Small intestine (tissue), 7 donors: ENCODE measurements at regions not wholly inside any gene's neighbourhood (a gene's known extent, or its start where the extent isn't known, plus 50 kb on each side); places are given as distances from the start of the nearest gene placed in this dataset.
"Not testable (repeated sequence)": the region's sequence is repeated elsewhere in the genome, so short reads cannot be mapped to it uniquely, and the experiment has no call there.

Source experiments
- DNase-seq, 2 donors: peaks; one replicate each; pipeline versions ENCODE4 v3.0.0 to v3.0.0-alpha.2; 2013
- FAIRE-seq: peaks from 2 replicates; lab custom pipeline; 2012; peaks lifted over from hg19 to GRCh38; lab: Jason Lieb, UNC
- H3K27ac ChIP-seq, 3 donors: one replicate each; pipeline ENCODE4 v1.5.1; 2013; ENCODE audit warnings: low read length in 2 of 3, mild to moderate bottlenecking in 2 of 3, control low read depth in 1 of 3, inconsistent platforms in 1 of 3, low read depth in 1 of 3, moderate library complexity in 1 of 3
- H3K27me3 ChIP-seq, 3 donors: one replicate each; pipeline ENCODE4 v1.6.1; 2013; ENCODE audit warnings: low read length in 3 of 3, inconsistent platforms in 1 of 3; ENCODE audit not compliant: control insufficient read depth in 3 of 3, insufficient read depth in 3 of 3
- H3K36me3 ChIP-seq, 3 donors: one replicate each; pipeline ENCODE4 v1.6.1; 2013; ENCODE audit warnings: low read length in 3 of 3, inconsistent platforms in 1 of 3, low read depth in 1 of 3, mild to moderate bottlenecking in 1 of 3, moderate library complexity in 1 of 3; ENCODE audit not compliant: control insufficient read depth in 3 of 3, insufficient read depth in 2 of 3
- H3K4me1 ChIP-seq, 3 donors: one replicate each; pipeline ENCODE4 v1.6.1; 2013; ENCODE audit warnings: low read length in 2 of 3, inconsistent platforms in 1 of 3, low read depth in 1 of 3, mild to moderate bottlenecking in 1 of 3, moderate library complexity in 1 of 3; ENCODE audit not compliant: control insufficient read depth in 3 of 3, insufficient read depth in 2 of 3
- H3K4me3 ChIP-seq, 3 donors: one replicate each; pipeline ENCODE4 v1.5.1; 2013; ENCODE audit warnings: low read length in 3 of 3, control low read depth in 1 of 3, inconsistent platforms in 1 of 3, low read depth in 1 of 3, mild to moderate bottlenecking in 1 of 3, moderate library complexity in 1 of 3
- H3K9me3 ChIP-seq, 2 donors: one replicate each; pipeline ENCODE4 v1.6.1; 2013; ENCODE audit warnings: low read depth in 1 of 2, low read length in 1 of 2; ENCODE audit not compliant: control insufficient read depth in 2 of 2, insufficient read depth in 1 of 2
- WGBS, 3 donors: extraction: QIAGEN DNeasy Blood & Tissue Kit; methylation state at CpG; one replicate each; pipeline ENCODE4 v1.1.7; 2013; 5-methylcytosine and 5-hydroxymethylcytosine counted together
- donor health status: healthy with polysubstance abuse.
- donor health status: control.
- donor health status: control.
- donor health status: Bipolar disorder and iron deficiency.
- donor health status: healthy.

DNA sequence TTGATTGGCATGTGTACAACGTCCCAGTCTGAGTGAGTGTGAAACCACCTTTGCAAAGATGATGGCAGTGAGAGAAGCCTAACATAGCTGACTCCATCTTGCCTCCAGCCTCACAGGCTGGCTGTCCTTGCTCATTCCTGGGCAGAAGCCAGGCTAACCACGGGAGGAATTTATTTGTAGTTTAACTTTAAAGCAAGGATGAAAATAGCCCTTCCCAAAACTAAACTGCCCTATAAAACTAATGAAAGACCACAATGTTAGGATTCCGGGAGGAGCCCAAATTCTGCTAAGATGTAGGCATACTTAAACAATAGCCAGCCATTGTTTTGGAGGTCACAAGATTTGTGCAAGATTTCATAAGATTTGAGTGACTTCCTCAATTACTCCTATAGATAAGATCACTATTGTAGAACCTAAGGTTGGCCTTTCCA lies 96.6 kb upstream of the LSM14A start:
- Histone ChIP-seq H3K9me3 (no peaks in the 10 kb centered on the region), H3K36me3 (no peaks in the 10 kb centered on the region), H3K4me3 (no peak overlapping the region), H3K27ac (no peak overlapping the region), H3K4me1 (no peaks in the 10 kb centered on the region), H3K27me3 (no peaks in the 10 kb centered on the region)
- 32 to 47% (median 46%) methylated on average over 3 of the region's 3 CpGs for WGBS, 3 donors
- FAIRE-seq (no peak), DNase-seq (no peak)

DNA sequence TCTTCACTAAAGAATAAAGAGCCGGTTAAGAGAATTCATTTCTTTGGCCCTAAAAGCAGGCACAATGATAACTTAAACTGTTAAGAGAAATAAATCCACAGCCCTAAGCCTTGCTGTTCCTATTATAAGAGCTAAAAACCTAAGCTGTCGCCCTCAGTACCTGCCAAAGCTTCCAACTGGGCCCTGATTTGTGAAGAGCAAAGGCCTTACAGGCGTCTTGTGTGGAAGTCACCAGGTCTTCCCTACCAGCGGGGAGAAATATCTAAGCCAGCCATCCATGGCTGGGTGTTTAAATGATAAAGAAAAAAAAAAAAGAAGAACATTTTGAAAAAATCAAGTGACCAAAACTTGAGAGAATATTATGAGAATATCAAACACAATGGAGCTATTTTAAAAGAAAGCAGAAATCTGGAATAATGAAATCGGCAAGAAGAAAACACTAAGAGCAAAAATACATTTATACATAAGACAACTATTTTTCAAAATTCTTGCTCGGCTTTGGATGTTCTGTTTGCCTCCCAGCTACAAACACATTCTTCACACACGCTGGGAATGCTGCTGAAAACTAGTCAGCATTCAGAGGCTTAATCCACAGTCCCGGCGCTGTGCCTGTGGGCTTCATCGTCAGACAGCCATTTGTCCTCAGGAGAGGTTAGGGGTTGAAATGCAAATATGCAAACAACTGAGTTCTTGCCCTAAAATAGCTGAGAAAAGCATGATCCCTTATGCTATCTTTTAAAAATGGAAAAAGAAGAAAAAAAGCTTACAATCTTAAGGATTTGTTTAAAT lies 89.8 kb upstream of the LSM14A start:
- FAIRE-seq (no peak), DNase-seq (no peak)
- 47 to 60% (median 48%) methylated on average over 10 of the region's 10 CpGs for WGBS, 3 donors
- no peaks in the 10 kb centered on the region for H3K9me3 ChIP-seq
- no peaks in the 10 kb centered on the region for H3K4me1 ChIP-seq
- no peak overlapping the region for H3K27ac ChIP-seq
- no peaks in the 10 kb centered on the region for H3K27me3 ChIP-seq
- no peaks in the 10 kb centered on the region for H3K36me3 ChIP-seq
- H3K4me3 ChIP-seq = no peak overlapping the region

DNA sequence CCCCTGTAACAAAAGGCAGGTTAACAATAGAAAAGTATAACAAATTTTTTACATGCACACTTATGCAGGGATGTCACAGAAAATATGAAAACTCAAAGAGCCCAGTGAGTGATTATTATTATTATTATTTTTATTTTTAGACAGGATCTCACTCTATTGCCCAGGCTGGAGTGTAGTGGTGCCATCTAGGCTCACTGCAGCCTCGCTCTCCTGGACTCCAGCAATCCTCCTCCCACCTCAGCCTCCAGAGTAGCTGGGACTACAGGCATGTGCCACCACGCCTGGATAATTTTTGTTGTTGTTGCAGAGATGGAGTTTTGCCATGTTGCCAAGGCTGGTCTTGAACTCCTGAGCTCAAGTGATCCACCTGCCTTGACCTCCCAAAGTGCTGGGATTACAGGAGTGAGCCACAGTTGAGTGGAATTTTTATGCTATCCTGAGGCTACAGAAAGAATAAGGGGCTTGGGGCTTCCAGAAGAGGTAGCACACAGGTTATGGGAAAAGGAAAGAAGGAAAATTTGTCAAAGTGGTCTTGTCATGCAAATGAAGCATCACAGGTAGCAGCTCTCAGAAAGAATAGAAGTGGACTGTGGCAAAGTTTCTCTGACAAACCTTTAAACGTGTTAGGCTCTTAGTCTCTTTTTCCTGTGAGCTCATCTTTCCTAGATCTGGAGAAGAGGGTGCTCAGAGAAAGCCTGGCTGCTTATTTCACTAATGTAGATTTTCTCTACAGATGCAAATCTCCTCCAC lies 87.7 kb upstream of the LSM14A start:
- H3K27ac ChIP-seq = no peak overlapping the region
- H3K27me3 ChIP-seq = no peaks in the 10 kb centered on the region
- no peak for FAIRE-seq
- WGBS, 3 donors = 34 to 52% (median 47%) methylated on average over 3 of the region's 3 CpGs
- H3K4me1 ChIP-seq = no peaks in the 10 kb centered on the region
- no peak overlapping the region for H3K4me3 ChIP-seq
- H3K9me3 ChIP-seq = no peaks in the 10 kb centered on the region
- no peaks in the 10 kb centered on the region for H3K36me3 ChIP-seq
- DNase-seq = no peak

DNA sequence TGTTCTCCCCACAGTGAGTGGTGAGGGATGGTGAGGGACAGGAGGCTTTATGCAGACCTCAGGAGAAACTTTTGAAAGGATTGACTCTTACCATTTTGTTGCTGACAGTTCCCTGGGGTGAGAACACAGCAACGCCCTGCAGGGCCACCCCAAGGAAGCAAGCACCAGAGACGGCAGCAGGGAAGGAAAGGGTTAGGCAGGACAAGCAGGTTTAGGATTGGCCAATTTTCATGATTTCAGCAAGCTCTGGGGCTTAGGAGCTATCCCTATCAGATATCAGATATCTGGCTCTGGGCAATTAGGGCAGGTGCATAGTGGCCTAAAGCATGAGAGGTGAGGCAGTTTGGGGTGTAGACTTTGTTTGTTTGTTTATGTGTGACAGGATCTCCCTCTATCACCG lies 87.0 kb upstream of the LSM14A start:
- DNase-seq (no peak), FAIRE-seq (no peak)
- no peaks in the 10 kb centered on the region for H3K9me3 ChIP-seq
- H3K36me3 ChIP-seq = no peaks in the 10 kb centered on the region
- WGBS, 3 donors = 21 to 42% (median 29%) methylated on average over 3 of the region's 3 CpGs
- no peak overlapping the region for H3K27ac ChIP-seq
- H3K27me3 ChIP-seq = no peaks in the 10 kb centered on the region
- no peak overlapping the region for H3K4me3 ChIP-seq
- H3K4me1 ChIP-seq = no peaks in the 10 kb centered on the region

DNA sequence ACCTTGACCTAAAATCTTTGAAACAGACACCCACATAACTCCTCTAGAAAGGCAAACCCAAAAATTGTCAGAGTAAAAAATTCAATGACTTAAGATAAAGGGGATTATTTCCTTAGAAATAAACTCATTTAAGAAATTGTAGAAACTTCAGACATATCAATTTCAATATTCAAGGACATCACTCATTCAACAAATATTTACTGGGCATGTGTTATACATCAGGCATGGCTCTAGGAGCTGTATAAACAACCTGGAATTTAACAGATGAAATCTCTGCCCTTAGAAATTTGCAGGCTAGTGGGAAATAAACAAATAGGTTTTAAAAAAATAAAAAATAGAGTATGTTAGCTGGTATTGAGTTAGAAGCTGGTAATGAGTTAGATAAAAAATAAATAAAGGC lies 84.0 kb upstream of the LSM14A start:
- Histone ChIP-seq H3K9me3 (no peaks in the 10 kb centered on the region), H3K27ac (no peak overlapping the region), H3K36me3 (no peaks in the 10 kb centered on the region), H3K4me1 (no peaks in the 10 kb centered on the region), H3K4me3 (no peak overlapping the region), H3K27me3 (no peaks in the 10 kb centered on the region)
- FAIRE-seq (no peak), DNase-seq (no peak)

DNA sequence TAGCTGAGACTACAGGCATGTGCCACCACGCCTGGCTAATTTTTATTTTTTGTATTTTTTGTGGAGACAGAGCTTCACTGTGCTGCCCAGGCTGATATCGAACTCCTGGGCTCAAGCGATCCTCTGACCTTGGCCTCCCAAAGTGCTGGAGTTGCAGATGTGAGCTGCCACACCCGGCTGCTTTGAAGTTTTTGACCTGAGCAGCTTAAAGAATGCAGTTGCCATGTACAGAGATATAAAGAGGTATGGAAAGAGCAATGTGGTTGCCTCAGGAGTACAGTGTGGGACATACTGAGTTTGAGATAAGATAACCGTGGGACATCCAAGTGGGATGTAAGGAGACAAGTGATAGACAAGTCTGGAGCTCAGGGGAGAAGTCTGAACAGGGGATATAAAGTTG lies 82.7 kb upstream of the LSM14A start:
- Histone ChIP-seq H3K27ac (no peak overlapping the region), H3K27me3 (no peaks in the 10 kb centered on the region), H3K4me1 (no peaks in the 10 kb centered on the region), H3K4me3 (no peak overlapping the region), H3K9me3 (no peaks in the 10 kb centered on the region), H3K36me3 (no peaks in the 10 kb centered on the region)
- no peak for DNase-seq
- WGBS, 3 donors = 53 to 79% (median 68%) methylated on average over 5 of the region's 5 CpGs
- no peak for FAIRE-seq

DNA sequence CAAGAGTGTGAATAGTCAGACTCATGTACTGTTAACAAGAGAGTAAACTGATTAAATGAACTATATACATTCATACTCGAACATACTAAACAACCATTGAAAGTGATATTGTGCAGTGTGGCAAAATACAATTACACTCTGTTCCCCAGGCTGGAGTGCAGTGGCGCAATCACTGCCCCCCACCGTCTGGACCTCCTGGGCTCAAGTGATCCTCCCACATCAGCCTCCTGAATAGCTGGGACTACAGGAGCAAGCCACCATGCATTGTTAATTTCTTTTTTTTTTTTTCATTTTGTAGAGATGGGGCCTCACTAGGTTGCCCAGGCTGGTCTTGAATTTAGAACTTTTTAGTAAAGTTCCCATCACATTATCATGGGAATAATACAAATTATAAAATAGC lies 77.3 kb upstream of the LSM14A start:
- no peak overlapping the region for H3K27ac ChIP-seq
- H3K36me3 ChIP-seq = no peaks in the 10 kb centered on the region
- H3K4me3 ChIP-seq = no peak overlapping the region
- DNase-seq (no peak), FAIRE-seq (no peak)
- no peaks in the 10 kb centered on the region for H3K4me1 ChIP-seq
- no peaks in the 10 kb centered on the region for H3K9me3 ChIP-seq
- 64 to 79% (median 76%) methylated on average over 3 of the region's 3 CpGs for WGBS, 3 donors
- no peaks in the 10 kb centered on the region for H3K27me3 ChIP-seq

DNA sequence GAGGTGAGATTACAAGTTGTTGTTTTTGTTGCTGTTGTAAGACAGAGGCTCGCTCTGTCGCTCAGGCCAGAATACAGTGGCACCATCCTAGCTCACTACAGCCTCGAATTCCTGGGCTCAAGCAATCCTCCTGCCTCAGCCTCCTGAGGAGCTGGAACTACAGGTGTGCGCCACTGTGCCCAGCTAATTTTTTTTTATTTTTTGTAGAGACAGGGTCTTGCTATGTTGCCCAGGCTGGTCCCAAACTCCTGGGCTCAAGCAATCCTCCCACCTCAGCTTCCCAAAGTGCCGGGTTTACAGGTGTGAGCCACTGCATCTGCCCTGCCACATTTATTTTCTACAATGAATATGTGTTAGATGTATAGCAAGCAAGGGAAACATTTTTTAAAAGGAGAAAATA lies 76.9 kb upstream of the LSM14A start:
- H3K27ac ChIP-seq, H3K27me3 ChIP-seq, FAIRE-seq, DNase-seq, H3K4me3 ChIP-seq, H3K4me1 ChIP-seq, H3K9me3 ChIP-seq, H3K36me3 ChIP-seq: not testable (repeated sequence)
- 86 to 90% (median 90%) methylated on average over 5 of the region's 5 CpGs for WGBS, 3 donors
